Panc1 (cell line): ENCODE measurements at regions not wholly inside any gene's neighbourhood (a gene's known extent, or its start where the extent isn't known, plus 50 kb on each side); places are given as distances from the start of the nearest gene placed in this dataset.

Experiments used
- ATAC-seq: fragments of 200-7000 bp; cut with Tn5 transposase; 2 replicates; pipeline ENCODE4 v1.9.1; 2020; ENCODE audit warnings: mild to moderate bottlenecking, moderate library complexity
- BruUV-seq: library from RNA; stranded (reverse); fragments of 400-500 nt; replicated peaks from 2 replicates; lab custom pipeline; 2021; lab: Mats Ljungman, UMichigan
- CTCF ChIA-PET: fragments of 300-600 bp; sonication (Branson Sonifier 250); formaldehyde crosslinking; loops from one replicate; lab custom pipeline; 2022; ENCODE audit warnings: antibody characterized with exemption; lab: Charles Lee
- POLR2A ChIA-PET: fragments of 300-600 bp; sonication (Branson Sonifier 250); formaldehyde crosslinking; loops from one replicate; lab custom pipeline; 2022; ENCODE audit warnings: antibody characterized with exemption; lab: Charles Lee
- DNase-seq: peaks from one replicate; pipeline ENCODE4 v3.0.0-alpha.2; 2010; ENCODE audit warnings: low read depth, low spot score
- H3K27ac ChIP-seq: 2 replicates; pipeline ENCODE4 v1.5.1; 2011; ENCODE audit warnings: mild to moderate bottlenecking, low read length, inconsistent platforms
- H3K27me3 ChIP-seq: fragments of 200-500 bp; sonication (Bioruptor generic); 2 replicates; pipeline ENCODE4 v1.6.0; 2014; ENCODE audit warnings: low read length, inconsistent platforms; ENCODE audit not compliant: control insufficient read depth, insufficient read depth
- H3K36me3 ChIP-seq: fragments of 200-500 bp; sonication (Bioruptor generic); 2 replicates; pipeline ENCODE4 v1.5.1; 2014; ENCODE audit warnings: inconsistent platforms, mild to moderate bottlenecking, low read length, moderate library complexity; ENCODE audit not compliant: control insufficient read depth, insufficient read depth
- H3K4me1 ChIP-seq: 2 replicates; pipeline ENCODE4 v1.5.1; 2011; ENCODE audit warnings: inconsistent platforms, mild to moderate bottlenecking, low read length, moderate library complexity; ENCODE audit not compliant: control insufficient read depth, insufficient read depth
- H3K4me3 ChIP-seq, 2 experiments: 2 replicates each; pipeline ENCODE4 v1.5.1; 2011 to 2012; ENCODE audit warnings: low read depth in 2 of 2, low read length in 2 of 2, mild to moderate bottlenecking in 2 of 2, inconsistent platforms in 1 of 2, moderate library complexity in 1 of 2
- H3K9me3 ChIP-seq: fragments of 200-500 bp; sonication (Bioruptor generic); 2 replicates; pipeline ENCODE4 v1.5.1; 2014; ENCODE audit warnings: low read depth, mild to moderate bottlenecking, inconsistent platforms, low read length, moderate library complexity; ENCODE audit not compliant: control insufficient read depth, insufficient read depth
- CTCF ChIP-seq: fragments of 450-650 bp; IDR thresholded peaks from 2 replicates; pipeline ENCODE4 v1.5.1; 2017; ENCODE audit warnings: mild to moderate bottlenecking
- POLR2AphosphoS5 ChIP-seq: IDR thresholded peaks from 2 replicates; pipeline ENCODE4 v1.6.1; 2012; ENCODE audit warnings: mild to moderate bottlenecking, low read depth, low read length, moderate library complexity
- REST ChIP-seq, 2 experiments: IDR thresholded peaks; 2 replicates each; pipeline ENCODE4 v1.6.1; 2011 to 2012; ENCODE audit warnings: low read depth in 2 of 2, control low read depth in 1 of 2, low read length in 1 of 2, mild to moderate bottlenecking in 1 of 2, moderate library complexity in 1 of 2; ENCODE audit not compliant: insufficient read depth in 1 of 2
- SIN3A ChIP-seq: IDR thresholded peaks from 2 replicates; pipeline ENCODE4 v1.6.1; 2012; ENCODE audit warnings: low read depth, mild to moderate bottlenecking, low read length, moderate library complexity, borderline replicate concordance; ENCODE audit not compliant: insufficient read depth
- TCF7L2 ChIP-seq: IDR thresholded peaks from 2 replicates; pipeline ENCODE4 v1.6.1; 2011; ENCODE audit warnings: mild to moderate bottlenecking, low read depth, low read length, inconsistent platforms
- in situ Hi-C: cut with HindIII; loops from 2 replicates; pipeline ENCODE4 v1.10.0; 2016; ENCODE audit warnings: low sequenced_read_pairs, low pct_unique_long_range_greater_than_20kb
- intact Hi-C: fragments of 100-400 bp; cut with micrococcal nuclease; formaldehyde crosslinking; loops from one replicate; pipeline ENCODE4 v1.10.0; 2022; ENCODE audit not compliant: unreplicated experiment

GRCh38 chr3:106731230-106731629 lies 646.0 kb upstream of the CCDC54 start:
- CTCF ChIA-PET, result no interaction called here
- no peak for ATAC-seq
- H3K36me3 ChIP-seq, result no peaks in the 10 kb centered on the region
- DNase-seq, result no peak
- no peak overlapping the region for H3K4me3 ChIP-seq
- in situ Hi-C loops (no loop called here), intact Hi-C loops (no loop called here)
- no peak overlapping the region for H3K27ac ChIP-seq
- POLR2A ChIA-PET, result no interaction called here
- no peaks in the 10 kb centered on the region for H3K9me3 ChIP-seq
- H3K27me3 ChIP-seq, result no peaks in the 10 kb centered on the region
- TF ChIP-seq REST (IDR thresholded peaks at IDR 0.05; ENCODE audit: insufficient read depth in 1 of 2, low read depth in 2 of 2, low read length in 1 of 2), result no peak
- no peak for TF ChIP-seq CTCF
- TF ChIP-seq TCF7L2, result no peak
- TF ChIP-seq SIN3A, result no peak
- no peak for TF ChIP-seq POLR2AphosphoS5
- no peaks in the 10 kb centered on the region for H3K4me1 ChIP-seq
- BruUV-seq, result no TSS peak

GRCh38 chr3:106734712-106735111 lies 642.5 kb upstream of the CCDC54 start:
- in situ Hi-C loops (no loop called here), intact Hi-C loops (no loop called here)
- no peak for ATAC-seq
- TF ChIP-seq REST (IDR thresholded peaks at IDR 0.05; ENCODE audit: insufficient read depth in 1 of 2, low read depth in 2 of 2, low read length in 1 of 2) (no peak), CTCF (no peak), SIN3A (no peak), POLR2AphosphoS5 (no peak), TCF7L2 (no peak)
- Histone ChIP-seq H3K36me3 (no peaks in the 10 kb centered on the region), H3K4me1 (no peaks in the 10 kb centered on the region), H3K27me3 (no peaks in the 10 kb centered on the region), H3K27ac (no peak overlapping the region), H3K4me3 (no peak overlapping the region), H3K9me3 (no peaks in the 10 kb centered on the region)
- BruUV-seq, result no TSS peak
- no peak for DNase-seq
- CTCF ChIA-PET, result no interaction called here
- POLR2A ChIA-PET, result no interaction called here
